OCI-LY1 (cell line): ENCODE measurements at regions not wholly inside any gene's neighbourhood (a gene's known extent, or its start where the extent isn't known, plus 50 kb on each side); places are given as distances from the start of the nearest gene placed in this dataset.
A peak's percentile ranks its signal among the peaks of the same experiment; 100 is the strongest.

Source experiments
- H2AFZ ChIP-seq: fragments of 200-600 bp; sonication (generic), shearing (Covaris generic); 2 replicates; pipeline ENCODE4 v1.6.0; 2014; ENCODE audit warnings: antibody characterized with exemption, mild to moderate bottlenecking, low read length
- H3F3A ChIP-seq: fragments of 200-600 bp; sonication (generic), shearing (Covaris generic); 2 replicates; pipeline ENCODE4 v1.6.0; 2014; ENCODE audit warnings: mild to moderate bottlenecking, antibody characterized with exemption, low read length, moderate library complexity; ENCODE audit not compliant: insufficient read depth
- H3K27ac ChIP-seq: fragments of 200-600 bp; sonication (generic); 2 replicates; pipeline ENCODE4 v1.5.1; 2014; ENCODE audit warnings: low read length, mixed run types, mild to moderate bottlenecking, low read depth; ENCODE audit not compliant: poor library complexity, severe bottlenecking
- H3K27me3 ChIP-seq: fragments of 200-600 bp; sonication (generic); 2 replicates; pipeline ENCODE4 v1.6.0; 2014; ENCODE audit warnings: antibody characterized with exemption, mild to moderate bottlenecking, low read length, moderate library complexity; ENCODE audit not compliant: insufficient read depth
- H3K36me3 ChIP-seq: fragments of 200-600 bp; sonication (generic); 2 replicates; pipeline ENCODE4 v1.6.1; 2014; ENCODE audit warnings: mild to moderate bottlenecking, antibody characterized with exemption, low read length, moderate library complexity, mixed read lengths; ENCODE audit not compliant: insufficient read depth
- H3K4me1 ChIP-seq: fragments of 200-600 bp; sonication (generic); 2 replicates; pipeline ENCODE4 v1.5.1; 2014; ENCODE audit warnings: mild to moderate bottlenecking, low read length, moderate library complexity; ENCODE audit not compliant: insufficient read depth, severe bottlenecking
- H3K4me2 ChIP-seq: fragments of 200-600 bp; sonication (generic), shearing (Covaris generic); 2 replicates; pipeline ENCODE4 v1.6.1; 2014; ENCODE audit warnings: low read length
- H3K4me3 ChIP-seq: fragments of 200-600 bp; sonication (generic); 2 replicates; pipeline ENCODE4 v1.5.1; 2014; ENCODE audit warnings: low read length, low read depth, mild to moderate bottlenecking, mixed read lengths; ENCODE audit not compliant: poor library complexity, severe bottlenecking
- H3K79me2 ChIP-seq: fragments of 200-600 bp; shearing (Covaris generic); 2 replicates; pipeline ENCODE4 v1.6.1; 2016; ENCODE audit warnings: mixed run types, low read length, mixed read lengths; ENCODE audit not compliant: insufficient read depth
- H3K9ac ChIP-seq: fragments of 200-600 bp; sonication (generic), shearing (Covaris generic); 2 replicates; pipeline ENCODE4 v1.6.1; 2014; ENCODE audit warnings: mild to moderate bottlenecking, low read length, mixed read lengths
- H3K9me2 ChIP-seq: fragments of 200-600 bp; sonication (generic), shearing (Covaris generic); 2 replicates; pipeline ENCODE4 v1.6.1; 2014; ENCODE audit warnings: low read depth, mild to moderate bottlenecking, low read length, mixed read lengths
- H3K9me3 ChIP-seq: fragments of 200-600 bp; shearing (Covaris generic); 2 replicates; pipeline ENCODE4 v1.6.1; 2014; ENCODE audit warnings: low read length, mixed read lengths
- H4K20me1 ChIP-seq: fragments of 200-600 bp; sonication (generic), shearing (Covaris generic); 2 replicates; pipeline ENCODE4 v1.6.0; 2016; ENCODE audit warnings: mild to moderate bottlenecking, low read length; ENCODE audit not compliant: insufficient read depth
- CTCF ChIP-seq: fragments of 200-600 bp; sonication (generic), shearing (Covaris generic); IDR thresholded peaks from 2 replicates; pipeline ENCODE4 v1.5.1; 2017; ENCODE audit warnings: mild to moderate bottlenecking, antibody characterized with exemption, low read length, moderate library complexity, mixed read lengths
- EZH2 ChIP-seq: fragments of 200-600 bp; sonication (generic), shearing (Covaris generic); IDR thresholded peaks from 2 replicates; pipeline ENCODE4 v1.8.0; 2017; ENCODE audit warnings: borderline replicate concordance, mixed run types, mild to moderate bottlenecking, antibody characterized with exemption, low read length, moderate library complexity, mixed read lengths

DNA sequence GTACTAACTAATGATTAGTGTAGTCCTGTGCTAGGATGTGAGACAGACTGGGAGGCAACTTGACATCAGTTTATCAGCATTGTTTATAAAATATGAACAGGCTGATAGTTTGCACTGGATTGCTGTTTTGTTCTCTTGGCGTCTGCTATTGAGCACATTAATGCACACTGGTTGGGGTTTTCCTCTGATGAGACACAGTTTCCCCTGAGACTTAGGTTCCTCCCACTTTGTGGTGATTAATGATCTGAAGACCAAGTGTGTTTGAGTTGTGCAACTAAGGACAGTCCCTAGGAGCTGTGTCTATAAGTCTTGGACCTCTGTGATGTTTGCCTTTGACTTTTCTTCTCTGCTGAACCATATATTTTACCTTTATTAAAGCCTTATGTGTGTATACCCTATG lies 1015.4 kb downstream of the AMY1C start:
- TF ChIP-seq EZH2 = no peak
- TF ChIP-seq CTCF = no peak
- no peak overlapping the region for H3K27ac ChIP-seq
- no peak overlapping the region for H3K9ac ChIP-seq
- H3K36me3 ChIP-seq = no peaks in the 10 kb centered on the region
- no peaks in the 10 kb centered on the region for H4K20me1 ChIP-seq
- H3K4me1 ChIP-seq = peaks cover 58% of the 10 kb centered on the region
- H3K9me3 ChIP-seq = no peaks in the 10 kb centered on the region
- H3K4me3 ChIP-seq = no peak overlapping the region
- no peaks in the 10 kb centered on the region for H3K9me2 ChIP-seq
- H3K27me3 ChIP-seq = no peaks in the 10 kb centered on the region
- no peaks in the 10 kb centered on the region for H3K79me2 ChIP-seq
- H3F3A ChIP-seq = no peaks in the 10 kb centered on the region
- peak overlapping the region; percentile 96 for H2AFZ ChIP-seq
- H3K4me2 ChIP-seq = no peak overlapping the region; the same call in 1 of the 2 replicates

DNA sequence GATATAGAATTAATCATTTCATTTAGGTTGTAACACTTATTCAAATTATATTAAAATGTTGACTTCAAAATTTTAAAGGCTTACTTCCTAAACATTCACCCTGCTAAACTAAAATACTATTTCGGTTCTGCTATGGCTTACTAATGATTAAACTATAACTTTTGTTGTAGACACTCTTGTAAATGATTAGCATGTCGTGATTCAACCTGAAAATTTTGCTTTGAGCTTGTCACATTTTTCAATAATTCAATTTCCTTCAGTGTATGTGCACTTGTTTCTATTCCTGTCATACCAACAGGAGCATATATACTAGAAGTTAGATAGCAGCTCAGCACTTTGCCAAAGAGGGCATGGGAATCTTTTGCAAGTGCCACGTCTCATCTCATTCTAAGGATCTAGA lies 1018.8 kb downstream of the AMY1C start:
- H3K9me3 ChIP-seq = no peaks in the 10 kb centered on the region
- no peak for TF ChIP-seq EZH2
- TF ChIP-seq CTCF = no peak
- H3K4me2 ChIP-seq = no peak overlapping the region
- no peak overlapping the region for H3K9ac ChIP-seq
- peak overlapping the region; percentile 69; the same call in 1 of the 2 replicates for H2AFZ ChIP-seq
- no peak overlapping the region for H3K4me3 ChIP-seq
- H3K9me2 ChIP-seq = no peaks in the 10 kb centered on the region
- H3K36me3 ChIP-seq = no peaks in the 10 kb centered on the region
- H3K79me2 ChIP-seq = no peaks in the 10 kb centered on the region
- no peaks in the 10 kb centered on the region for H3F3A ChIP-seq
- H3K27ac ChIP-seq = no peak overlapping the region
- no peaks in the 10 kb centered on the region for H3K27me3 ChIP-seq
- no peaks in the 10 kb centered on the region for H4K20me1 ChIP-seq
- H3K4me1 ChIP-seq = peaks cover 24% of the 10 kb centered on the region

DNA sequence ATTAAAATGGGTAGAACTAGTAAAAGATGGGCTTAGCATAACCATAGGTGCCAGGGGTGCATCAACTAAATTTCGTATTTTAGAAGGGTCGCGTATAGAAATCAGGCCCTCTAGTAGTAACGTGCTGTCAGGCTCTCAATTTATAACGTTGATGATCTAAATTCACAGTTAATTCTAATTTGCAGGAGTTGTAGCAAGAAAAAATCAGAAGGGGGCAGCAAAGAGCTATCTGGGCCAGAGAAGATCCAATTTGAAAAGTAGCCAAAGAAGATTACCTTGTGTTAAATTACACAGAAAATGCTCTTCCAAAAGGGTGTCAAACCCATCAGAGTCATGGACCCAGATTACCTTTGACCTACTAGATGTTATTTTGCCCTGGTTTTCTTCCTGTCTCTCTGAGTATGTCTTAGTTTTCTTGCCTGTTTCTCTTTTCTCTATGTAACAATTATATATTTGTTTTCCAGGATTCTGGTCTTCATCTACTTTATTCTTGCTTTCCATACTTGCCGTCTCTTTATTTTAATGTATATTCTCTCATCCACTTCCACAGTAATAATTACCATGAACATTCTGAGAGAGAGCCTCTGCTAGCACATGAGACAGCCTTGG lies 1030.9 kb downstream of the AMY1C start:
- no peaks in the 10 kb centered on the region for H3K36me3 ChIP-seq
- H3K27ac ChIP-seq = peak overlapping the region; percentile 26
- H2AFZ ChIP-seq = peak overlapping the region; percentile 78; the same call in 1 of the 2 replicates
- no peaks in the 10 kb centered on the region for H3K9me2 ChIP-seq
- no peak overlapping the region for H3K9ac ChIP-seq
- H3K4me2 ChIP-seq = no peak overlapping the region
- H3K27me3 ChIP-seq = no peaks in the 10 kb centered on the region
- H3F3A ChIP-seq = no peaks in the 10 kb centered on the region
- no peak overlapping the region for H3K4me3 ChIP-seq
- H3K4me1 ChIP-seq = peaks cover 19% of the 10 kb centered on the region
- no peaks in the 10 kb centered on the region for H3K79me2 ChIP-seq
- peaks cover 5% of the 10 kb centered on the region; the same call in 1 of the 2 replicates for H3K9me3 ChIP-seq
- peak; percentile 92 for TF ChIP-seq CTCF
- no peak for TF ChIP-seq EZH2
- no peaks in the 10 kb centered on the region for H4K20me1 ChIP-seq
